KG1 (cell line): ENCODE measurements at regions not wholly inside any gene's neighbourhood (a gene's known extent, or its start where the extent isn't known, plus 50 kb on each side); places are given as distances from the start of the nearest gene placed in this dataset.

Source experiments
- DNase-seq: peaks from one replicate; lab custom pipeline; 2025; lab: John Stamatoyannopoulos, UW

- no peak for DNase-seq
Measured at GRCh38 chrX:20431486-20431885, 164.8 kb upstream of the RPS6KA3 start.

- DNase-seq, result no peak
Measured at GRCh38 chrX:20427173-20427770, 160.6 kb upstream of the RPS6KA3 start.

DNA sequence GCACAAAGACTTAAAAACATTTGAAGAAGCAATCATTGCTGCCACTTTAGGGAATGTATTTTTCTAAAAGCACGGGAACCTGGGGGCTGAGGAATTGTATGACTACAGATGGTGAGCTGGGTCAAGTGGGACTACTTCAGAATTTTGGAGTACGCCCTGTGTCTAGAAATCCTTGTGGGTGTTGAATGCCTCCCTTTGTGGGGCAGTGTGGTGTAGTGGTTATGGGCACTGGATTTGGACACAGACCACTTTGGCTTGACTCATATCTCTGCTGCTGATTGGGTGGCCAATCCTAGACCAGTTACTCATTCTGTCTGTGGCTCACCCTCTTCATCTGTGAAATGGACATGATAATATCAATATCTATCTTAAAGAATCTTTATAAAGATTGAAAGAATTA is 155.0 kb upstream of the RPS6KA3 start:
- no peak for DNase-seq

GRCh38 chrX:20421275-20421674 is 154.6 kb upstream of the RPS6KA3 start:
- DNase-seq, result no peak

DNA sequence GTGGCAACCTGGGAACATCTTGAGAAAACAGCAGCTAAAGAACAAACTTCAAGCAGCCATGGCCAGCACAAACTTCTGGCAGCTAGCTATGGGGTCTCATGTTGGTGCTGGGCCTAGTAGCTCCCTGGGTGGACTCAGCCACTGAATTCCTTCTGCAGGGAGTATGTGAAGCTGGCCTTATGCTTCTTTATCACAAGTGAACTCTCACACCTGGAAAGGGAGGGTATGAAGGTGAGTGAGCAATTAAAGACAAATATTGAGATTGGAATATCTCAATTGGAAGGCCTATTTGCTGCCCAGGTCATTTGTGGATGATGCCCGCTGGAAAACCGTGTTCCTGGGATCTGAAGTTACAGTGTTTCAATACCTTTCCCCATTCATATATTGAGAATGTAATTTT is 153.3 kb upstream of the RPS6KA3 start:
- no peak for DNase-seq

GRCh38 chrX:20418379-20419150 is 151.9 kb upstream of the RPS6KA3 start:
- DNase-seq, result peak; percentile 10

GRCh38 chrX:20414762-20415445 is 148.2 kb upstream of the RPS6KA3 start:
- no peak for DNase-seq

DNA sequence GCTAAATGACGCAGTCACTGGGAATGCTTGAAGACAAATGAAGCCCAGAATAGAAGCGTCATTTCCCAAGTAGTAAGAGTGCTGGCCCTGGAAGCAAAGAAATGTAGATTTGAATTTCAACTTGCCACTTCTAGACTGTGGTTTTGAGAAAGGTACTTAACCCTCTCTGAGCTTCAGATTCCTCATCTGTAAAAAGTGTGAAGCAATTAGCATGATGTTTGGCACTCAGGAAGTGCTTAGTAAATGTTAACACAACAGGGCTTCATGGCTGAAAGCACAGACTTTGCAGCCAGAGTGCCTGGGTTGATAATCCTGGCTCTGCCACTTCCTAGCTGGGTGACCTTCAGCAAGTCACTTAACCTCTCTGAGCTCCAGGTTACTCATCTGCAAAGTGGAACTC is 147.4 kb upstream of the RPS6KA3 start:
- DNase-seq, result no peak

DNA sequence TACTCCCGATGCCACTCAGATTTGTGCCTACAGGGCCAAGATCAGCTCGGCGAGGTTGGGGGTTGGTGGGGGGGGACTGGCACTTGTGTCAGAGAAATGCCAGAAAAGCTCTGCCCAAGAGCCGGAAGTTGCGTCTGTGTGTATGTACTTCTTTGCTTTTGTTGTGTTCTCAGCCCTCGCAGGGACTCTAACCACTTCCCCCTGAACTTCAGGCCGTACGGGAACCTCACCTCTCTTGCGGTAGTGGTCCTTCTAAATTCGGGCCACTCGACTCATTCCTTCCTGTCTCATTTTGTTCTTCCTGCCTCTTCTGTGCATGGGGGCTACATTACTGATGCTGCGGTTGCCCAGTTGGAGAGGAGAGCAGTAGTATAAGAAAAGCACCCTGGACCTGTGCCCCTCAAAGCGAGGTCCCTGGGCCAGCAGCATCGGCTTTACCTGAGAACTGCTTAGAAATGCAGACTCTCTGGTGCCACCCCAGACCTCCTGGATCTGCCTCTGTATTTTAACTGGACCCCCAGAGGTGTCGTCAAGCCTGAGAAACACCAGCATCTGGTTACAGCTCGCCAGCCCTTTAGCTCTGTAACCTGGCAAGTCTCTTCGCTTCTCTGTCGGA is 146.3 kb upstream of the RPS6KA3 start:
- peak; percentile 17 for DNase-seq

DNA sequence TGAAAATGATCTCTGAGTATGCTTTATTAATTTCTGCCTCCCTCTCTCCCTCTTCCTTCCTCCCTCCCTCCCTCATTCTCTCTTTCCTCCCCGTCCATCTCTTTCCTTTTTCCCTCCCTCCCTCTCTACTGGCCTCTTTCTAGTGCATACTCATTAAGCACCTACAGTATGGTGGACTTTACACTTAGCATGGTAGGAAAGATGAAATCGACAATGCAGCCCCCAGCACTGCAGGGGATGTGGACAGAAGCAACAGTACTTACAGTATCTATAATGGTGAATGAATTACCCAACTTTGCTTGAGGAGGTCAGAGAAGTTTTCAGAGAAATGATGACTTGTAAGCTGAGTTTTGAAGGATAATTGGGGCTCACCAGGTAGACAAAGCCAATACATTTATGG is 143.8 kb upstream of the RPS6KA3 start:
- no peak for DNase-seq

GRCh38 chrX:20409991-20410390 is 143.3 kb upstream of the RPS6KA3 start:
- no peak for DNase-seq

- DNase-seq, result no peak
Measured at GRCh38 chrX:20402956-20403355, 136.2 kb upstream of the RPS6KA3 start.

DNA sequence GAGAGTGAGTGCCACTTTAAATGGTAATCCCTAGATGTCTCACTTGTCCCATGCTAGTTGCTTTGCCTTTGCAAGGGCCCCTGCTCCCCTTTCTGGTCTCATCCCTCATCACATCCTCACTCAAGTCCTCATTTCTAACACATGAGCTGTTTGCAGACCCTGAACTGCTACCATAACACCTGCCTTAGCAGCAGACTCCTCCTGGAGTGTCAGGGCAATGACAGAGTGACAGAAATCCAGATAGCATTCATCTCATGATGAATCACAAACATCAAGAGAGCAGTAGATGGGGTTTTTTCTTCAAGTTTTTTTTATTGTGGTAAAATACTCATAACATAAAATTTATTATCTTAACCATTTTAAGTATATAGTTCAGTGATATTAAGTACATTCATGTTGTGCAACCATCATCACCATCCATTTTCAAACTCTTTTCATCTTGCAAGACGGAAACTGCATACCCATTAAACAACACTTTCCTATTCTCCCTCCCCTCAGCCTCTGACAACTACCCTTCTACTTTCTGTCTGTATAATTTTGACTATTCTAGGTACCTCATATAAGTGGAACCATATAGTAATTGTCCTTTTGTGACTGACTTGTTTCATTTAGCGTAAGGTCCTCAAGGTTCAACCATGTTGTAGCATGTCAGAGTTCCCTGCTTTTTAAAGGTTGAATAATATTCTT is 133.2 kb upstream of the RPS6KA3 start:
- DNase-seq, result no peak

GRCh38 chrX:20397587-20397986 is 130.9 kb upstream of the RPS6KA3 start:
- DNase-seq, result no peak

GRCh38 chrX:20394451-20394850 is 127.7 kb upstream of the RPS6KA3 start:
- no peak for DNase-seq

DNA sequence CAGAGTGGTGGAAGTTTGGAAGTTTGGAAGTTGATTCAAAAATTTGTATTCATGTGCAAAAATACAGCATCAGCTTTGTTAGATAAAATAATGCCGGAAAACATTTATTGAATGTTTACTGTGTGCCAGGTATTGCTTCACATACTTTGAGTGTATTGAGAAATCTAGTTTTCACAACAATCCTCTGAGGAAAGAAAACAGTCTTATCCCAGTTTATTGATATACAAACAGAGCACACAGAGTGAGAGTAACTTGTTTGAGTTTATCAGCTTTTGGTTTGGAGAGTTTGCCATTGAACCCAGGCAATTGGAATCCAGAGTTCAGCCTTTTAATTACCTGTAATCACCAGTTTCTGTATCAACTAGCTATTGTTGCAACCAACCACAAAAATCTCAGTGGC is 127.2 kb upstream of the RPS6KA3 start:
- no peak for DNase-seq

- DNase-seq, result no peak
Measured at GRCh38 chrX:20388594-20388993, 121.9 kb upstream of the RPS6KA3 start.

- no peak for DNase-seq
Measured at GRCh38 chrX:20383477-20383876, 116.8 kb upstream of the RPS6KA3 start.

DNA sequence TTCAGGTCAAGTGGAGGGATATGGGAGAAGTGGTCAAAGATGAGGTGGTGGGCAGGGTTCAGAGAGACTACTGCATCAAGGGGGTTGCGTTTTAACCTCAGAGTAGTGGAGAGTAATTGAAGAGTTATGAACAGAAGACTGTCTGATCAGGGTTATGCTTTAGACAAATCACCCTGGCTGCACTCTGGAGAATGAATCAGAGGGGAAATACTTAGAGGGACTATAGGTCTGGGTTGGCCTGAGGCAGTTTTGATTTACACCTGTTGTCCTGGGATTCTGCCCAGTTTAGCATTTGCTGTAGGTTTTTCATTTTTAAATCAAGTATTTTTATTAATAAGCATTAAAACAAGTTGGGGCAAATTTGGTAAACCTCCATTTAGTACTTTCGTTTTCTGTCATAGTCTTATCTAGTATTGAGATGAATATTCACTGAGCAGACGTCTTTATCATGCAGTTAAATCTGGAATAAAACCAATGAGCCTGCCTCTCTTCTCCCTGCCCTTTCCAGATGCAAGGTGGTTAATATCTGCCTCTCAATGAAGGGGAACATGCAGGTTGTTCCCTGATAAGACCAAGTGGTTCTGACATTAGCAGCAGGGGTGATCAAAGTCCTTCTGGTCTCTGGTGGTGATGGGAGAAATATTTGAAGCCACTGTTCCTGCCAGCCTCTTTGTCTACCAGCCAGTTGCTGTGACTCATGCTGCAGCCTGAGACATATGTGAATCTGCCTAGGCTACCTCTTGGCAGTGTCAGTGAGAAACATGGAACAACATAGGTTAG is 116.0 kb upstream of the RPS6KA3 start:
- no peak for DNase-seq

DNA sequence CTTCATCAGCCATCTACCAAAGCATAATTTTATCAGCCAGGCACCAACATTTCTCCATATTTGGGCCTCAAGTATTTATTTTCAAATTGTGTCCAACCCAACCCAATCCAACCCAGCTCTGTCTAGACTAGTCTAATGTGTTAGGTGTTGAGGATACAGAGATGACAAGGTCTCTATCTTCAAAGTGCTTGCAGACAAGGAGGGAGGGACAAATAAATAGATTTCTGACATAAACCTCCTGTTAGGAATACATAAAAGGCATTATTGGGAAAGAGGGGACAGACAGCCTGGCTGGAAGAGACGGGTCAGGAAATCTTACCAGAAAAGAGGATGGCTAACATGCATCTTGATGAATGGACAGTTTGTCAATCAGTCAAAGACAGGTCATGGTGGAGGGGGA is 115.4 kb upstream of the RPS6KA3 start:
- DNase-seq, result no peak

- DNase-seq, result no peak
Measured at GRCh38 chrX:20378233-20378920, 111.7 kb upstream of the RPS6KA3 start.
